HFFc6 (cell line): ENCODE measurements at regions not wholly inside any gene's neighbourhood (a gene's known extent, or its start where the extent isn't known, plus 50 kb on each side); places are given as distances from the start of the nearest gene placed in this dataset.
"Not testable (repeated sequence)": the region's sequence is repeated elsewhere in the genome, so short reads cannot be mapped to it uniquely, and the experiment has no call there.

Source experiments
- DNase-seq: peaks from one replicate; pipeline ENCODE4 v3.0.0-alpha.2; 2018
- H3K27ac Mint-ChIP-seq: 2 replicates; pipeline ENCODE4 v1.8.0; 2020; ENCODE audit warnings: mild to moderate bottlenecking, mixed read lengths
- H3K27me3 Mint-ChIP-seq: 2 replicates; pipeline ENCODE4 v1.8.0; 2021; ENCODE audit warnings: mild to moderate bottlenecking, moderate library complexity, mixed read lengths; ENCODE audit not compliant: insufficient read depth
- H3K36me3 Mint-ChIP-seq: 2 replicates; pipeline ENCODE4 v1.8.0; 2021; ENCODE audit warnings: low read depth, mixed read lengths
- H3K4me1 Mint-ChIP-seq: 2 replicates; pipeline ENCODE4 v1.8.0; 2020; ENCODE audit warnings: low read depth, mixed read lengths
- H3K4me3 Mint-ChIP-seq: 2 replicates; pipeline ENCODE4 v1.8.0; 2020; ENCODE audit warnings: mild to moderate bottlenecking, moderate library complexity, mixed read lengths
- H3K9me3 Mint-ChIP-seq: 2 replicates; pipeline ENCODE4 v1.8.0; 2020; ENCODE audit warnings: mild to moderate bottlenecking, mixed read lengths
- TF ChIP-seq, protein P1 (sequence below): fragments of 200-600 bp; sonication (generic); IDR thresholded peaks from 2 replicates; pipeline ENCODE4 v1.5.0; 2021; ENCODE audit warnings: antibody characterized with exemption, mild to moderate bottlenecking

DNA sequence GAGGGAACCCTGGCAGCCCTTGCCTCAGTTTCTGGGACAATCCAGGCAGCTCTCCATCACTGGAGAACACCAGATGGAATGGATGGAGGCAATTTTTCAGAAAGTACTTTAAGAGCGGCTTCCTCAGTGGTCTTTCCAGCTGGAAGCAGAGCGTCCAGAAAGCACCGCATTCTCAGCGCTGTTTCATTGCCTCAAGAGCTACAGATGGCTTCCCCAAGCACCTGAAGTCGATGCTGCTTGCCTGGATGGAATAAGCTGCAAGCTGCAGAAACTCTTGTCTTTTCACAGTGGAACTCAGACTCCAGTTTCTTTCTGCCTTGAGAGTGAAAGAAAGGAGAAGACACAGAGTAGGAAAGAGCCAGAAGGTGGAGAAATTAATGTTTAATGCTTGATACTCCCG, 766.9 kb downstream of the TDRD15 start:
- no peak for DNase-seq
- H3K9me3 Mint-ChIP-seq = peaks cover 60% of the 10 kb centered on the region

DNA sequence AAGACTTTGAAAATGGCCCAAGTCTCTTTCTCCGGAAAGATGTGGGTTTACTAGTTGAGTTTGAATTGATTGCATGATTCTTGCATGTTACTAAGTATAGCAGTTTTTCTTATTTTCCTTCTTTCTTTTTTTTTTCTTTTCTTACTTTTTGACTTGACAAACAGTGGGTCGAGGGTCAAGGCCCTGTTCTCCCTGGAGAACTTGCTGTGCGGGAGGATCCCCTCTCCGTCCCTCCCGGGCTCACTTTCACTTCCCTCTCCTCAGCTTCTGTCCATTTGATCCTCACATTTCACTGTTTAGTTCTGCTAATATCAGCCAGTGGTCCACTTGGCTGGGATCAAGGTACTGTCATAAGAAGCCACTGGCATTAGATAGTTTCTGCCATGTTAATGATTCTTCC, 767.4 kb downstream of the TDRD15 start:
- TF ChIP-seq, protein P1, sequence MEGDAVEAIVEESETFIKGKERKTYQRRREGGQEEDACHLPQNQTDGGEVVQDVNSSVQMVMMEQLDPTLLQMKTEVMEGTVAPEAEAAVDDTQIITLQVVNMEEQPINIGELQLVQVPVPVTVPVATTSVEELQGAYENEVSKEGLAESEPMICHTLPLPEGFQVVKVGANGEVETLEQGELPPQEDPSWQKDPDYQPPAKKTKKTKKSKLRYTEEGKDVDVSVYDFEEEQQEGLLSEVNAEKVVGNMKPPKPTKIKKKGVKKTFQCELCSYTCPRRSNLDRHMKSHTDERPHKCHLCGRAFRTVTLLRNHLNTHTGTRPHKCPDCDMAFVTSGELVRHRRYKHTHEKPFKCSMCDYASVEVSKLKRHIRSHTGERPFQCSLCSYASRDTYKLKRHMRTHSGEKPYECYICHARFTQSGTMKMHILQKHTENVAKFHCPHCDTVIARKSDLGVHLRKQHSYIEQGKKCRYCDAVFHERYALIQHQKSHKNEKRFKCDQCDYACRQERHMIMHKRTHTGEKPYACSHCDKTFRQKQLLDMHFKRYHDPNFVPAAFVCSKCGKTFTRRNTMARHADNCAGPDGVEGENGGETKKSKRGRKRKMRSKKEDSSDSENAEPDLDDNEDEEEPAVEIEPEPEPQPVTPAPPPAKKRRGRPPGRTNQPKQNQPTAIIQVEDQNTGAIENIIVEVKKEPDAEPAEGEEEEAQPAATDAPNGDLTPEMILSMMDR = no peak
- no peaks in the 10 kb centered on the region for H3K27me3 Mint-ChIP-seq
- no peaks in the 10 kb centered on the region for H3K4me1 Mint-ChIP-seq
- H3K27ac Mint-ChIP-seq = no peak overlapping the region
- peaks cover 61% of the 10 kb centered on the region for H3K9me3 Mint-ChIP-seq
- no peak overlapping the region for H3K4me3 Mint-ChIP-seq
- DNase-seq = no peak
- H3K36me3 Mint-ChIP-seq = peaks cover 5% of the 10 kb centered on the region; the same call in 1 of the 2 replicates

More for the DNA sequence above, 766.9 kb downstream of the TDRD15 start:
- H3K27ac Mint-ChIP-seq = no peak overlapping the region
- H3K36me3 Mint-ChIP-seq = peaks cover 5% of the 10 kb centered on the region; the same call in 1 of the 2 replicates
- H3K4me1 Mint-ChIP-seq = no peaks in the 10 kb centered on the region
- no peak overlapping the region for H3K4me3 Mint-ChIP-seq
- H3K27me3 Mint-ChIP-seq = no peaks in the 10 kb centered on the region
- TF ChIP-seq, protein P1 = no peak

DNA sequence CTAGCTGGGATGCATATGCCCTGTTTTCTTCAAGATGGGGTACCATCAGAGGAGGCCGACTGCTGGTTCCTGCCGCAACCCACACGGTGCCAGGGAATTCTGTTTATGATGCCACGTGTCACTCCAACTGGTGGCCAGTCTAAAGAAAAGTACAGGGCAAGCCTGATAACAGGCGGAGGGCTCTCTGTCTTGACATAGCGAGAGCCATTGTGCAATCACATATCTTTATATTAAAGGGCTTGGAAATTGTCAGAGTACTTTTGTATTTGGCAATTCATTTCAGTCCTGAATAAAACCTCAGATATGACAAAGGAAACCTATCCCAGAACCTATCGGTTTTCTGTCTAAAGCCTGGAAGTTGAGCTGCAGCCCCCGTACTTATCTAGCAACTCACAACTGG, 768.4 kb downstream of the TDRD15 start:
- H3K9me3 Mint-ChIP-seq = peaks cover 59% of the 10 kb centered on the region
- TF ChIP-seq, protein P1 = no peak

DNA sequence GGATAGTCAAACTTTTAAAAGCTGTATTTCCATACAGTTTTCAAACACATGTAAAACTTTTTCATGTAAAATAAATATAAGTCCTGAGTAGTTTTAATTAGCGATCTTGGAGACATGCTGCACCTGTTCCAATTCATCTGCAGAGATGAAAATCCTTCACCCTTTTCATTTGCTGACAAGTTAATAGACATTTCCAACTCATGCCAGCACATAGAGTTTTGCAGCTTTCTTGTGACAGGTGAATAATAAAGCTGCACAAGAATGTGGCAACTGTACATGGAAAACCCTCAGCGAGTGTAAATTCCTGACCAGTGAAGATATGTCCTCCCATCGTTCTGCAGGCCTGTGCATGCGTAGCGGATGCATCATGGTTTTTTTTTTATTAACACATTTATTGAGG, 771.4 kb downstream of the TDRD15 start:
- Mint-ChIP-seq H3K27ac (no peak overlapping the region), H3K27me3 (no peaks in the 10 kb centered on the region), H3K36me3 (peaks cover 5% of the 10 kb centered on the region; the same call in 1 of the 2 replicates), H3K9me3 (peaks cover 70% of the 10 kb centered on the region), H3K4me3 (no peak overlapping the region), H3K4me1 (no peaks in the 10 kb centered on the region)
- TF ChIP-seq, protein P1 = no peak
- no peak for DNase-seq

More for the DNA sequence above, 768.4 kb downstream of the TDRD15 start:
- H3K4me3 Mint-ChIP-seq = no peak overlapping the region
- no peak overlapping the region for H3K27ac Mint-ChIP-seq
- no peak for DNase-seq
- H3K4me1 Mint-ChIP-seq = no peaks in the 10 kb centered on the region
- H3K27me3 Mint-ChIP-seq = no peaks in the 10 kb centered on the region
- H3K36me3 Mint-ChIP-seq = peaks cover 5% of the 10 kb centered on the region; the same call in 1 of the 2 replicates

DNA sequence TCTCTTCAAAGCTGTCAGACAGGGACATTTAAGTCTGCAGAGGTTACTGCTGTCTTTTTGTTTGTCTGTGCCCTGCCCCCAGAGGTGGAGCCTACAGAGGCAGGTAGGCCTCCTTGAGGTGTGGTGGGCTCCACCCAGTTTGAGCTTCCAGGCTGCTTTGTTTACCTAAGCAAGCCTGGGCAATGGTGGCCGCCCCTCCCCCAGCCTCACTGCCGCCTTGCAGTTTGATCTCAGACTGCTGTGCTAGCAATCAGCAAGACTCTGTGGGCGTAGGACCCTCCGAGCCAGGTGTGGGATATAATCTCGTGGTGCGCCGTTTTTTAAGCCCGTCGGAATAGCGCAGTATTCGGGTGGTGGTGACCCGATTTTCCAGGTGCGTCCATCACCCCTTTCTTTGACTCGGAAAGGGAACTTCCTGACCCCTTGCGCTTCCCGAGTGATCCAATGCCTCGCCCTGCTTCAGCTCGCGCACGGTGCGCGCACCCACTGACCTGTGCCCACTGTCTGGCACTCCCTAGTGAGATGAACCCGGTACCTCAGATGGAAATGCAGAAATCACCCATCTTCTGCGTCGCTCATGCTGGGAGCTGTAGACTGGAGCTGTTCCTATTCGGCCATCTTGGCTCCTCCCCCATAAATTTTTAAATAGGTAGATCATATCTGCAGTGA, 785.1 kb downstream of the TDRD15 start:
- H3K4me3 Mint-ChIP-seq, H3K4me1 Mint-ChIP-seq, DNase-seq, H3K27me3 Mint-ChIP-seq, H3K36me3 Mint-ChIP-seq, H3K27ac Mint-ChIP-seq: not testable (repeated sequence)
- H3K9me3 Mint-ChIP-seq = peaks cover 23% of the 10 kb centered on the region

DNA sequence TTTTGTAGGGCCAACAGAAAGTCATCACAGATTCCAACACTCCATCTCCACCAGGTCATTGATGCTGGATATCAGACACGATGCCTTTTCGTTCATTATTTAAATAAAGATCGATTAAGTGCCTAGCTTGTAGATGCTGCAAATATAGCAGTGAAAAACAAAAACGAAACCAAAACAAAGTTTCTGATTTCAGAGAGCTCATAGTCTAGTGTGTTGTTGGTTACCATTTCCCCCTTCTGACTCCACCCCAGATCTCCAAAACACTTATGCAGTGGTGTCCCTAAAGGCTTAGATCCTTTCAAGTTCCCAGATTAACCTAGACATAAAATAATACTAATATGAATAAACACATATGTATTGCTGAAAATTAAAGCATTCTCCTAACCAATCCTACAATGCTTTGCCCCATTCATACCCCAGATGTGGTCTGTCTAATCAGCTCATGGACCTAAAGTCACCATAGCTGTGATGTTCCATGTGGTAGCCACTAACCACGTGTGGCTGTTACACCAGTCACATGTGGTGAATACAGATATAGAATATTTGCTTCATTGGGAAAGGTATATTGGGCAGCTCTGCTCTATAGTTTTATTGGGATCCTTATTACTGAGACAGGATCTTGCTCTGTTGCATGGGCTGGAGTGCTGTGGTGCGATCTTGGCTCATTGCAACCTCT, 787.2 kb downstream of the TDRD15 start:
- Mint-ChIP-seq H3K27me3 (no peaks in the 10 kb centered on the region), H3K9me3 (peaks cover 23% of the 10 kb centered on the region), H3K4me1 (no peaks in the 10 kb centered on the region)

More for the DNA sequence above, 787.2 kb downstream of the TDRD15 start:
- TF ChIP-seq, protein P1 = no peak
- Mint-ChIP-seq H3K36me3 (no peaks in the 10 kb centered on the region), H3K27ac (no peak overlapping the region), H3K4me3 (no peak overlapping the region)
- DNase-seq = no peak
